SK-N-MC (cell line): ENCODE measurements at regions not wholly inside any gene's neighbourhood (a gene's known extent, or its start where the extent isn't known, plus 50 kb on each side); places are given as distances from the start of the nearest gene placed in this dataset.
A peak's percentile ranks its signal among the peaks of the same experiment; 100 is the strongest.

Source experiments
- DNase-seq: peaks from one replicate; pipeline ENCODE4 v3.0.0-alpha.2; 2011; ENCODE audit warnings: low read depth, low spot score
- H3K27ac ChIP-seq: fragments of 200-600 bp; sonication (generic); 2 replicates; pipeline ENCODE4 v1.5.1; 2016; ENCODE audit warnings: mixed run types
- H3K36me3 ChIP-seq: fragments of 200-600 bp; sonication (generic); 2 replicates; pipeline ENCODE4 v1.6.1; 2017; ENCODE audit warnings: antibody characterized with exemption, low read length, mixed read lengths; ENCODE audit not compliant: insufficient read depth
- H3K4me3 ChIP-seq: fragments of 200-600 bp; sonication (generic); 2 replicates; pipeline ENCODE4 v1.5.1; 2016
- H3K9ac ChIP-seq: fragments of 200-600 bp; sonication (generic); 2 replicates; pipeline ENCODE4 v1.8.0; 2017; ENCODE audit warnings: mixed run types, mixed read lengths; ENCODE audit not compliant: insufficient read length
- H3K9me3 ChIP-seq: fragments of 200-600 bp; sonication (generic); 2 replicates; pipeline ENCODE4 v1.6.1; 2017; ENCODE audit warnings: low read depth, mild to moderate bottlenecking, antibody characterized with exemption, low read length, moderate library complexity, mixed read lengths
- EZH2 ChIP-seq: fragments of 200-600 bp; sonication (generic); IDR thresholded peaks from one replicate; pipeline ENCODE4 v1.6.1; 2017; ENCODE audit warnings: antibody characterized with exemption
- FOXP2 ChIP-seq: optimal IDR thresholded peaks from 2 replicates; pipeline ENCODE3; 2011; ENCODE audit warnings: mild to moderate bottlenecking, moderate library complexity; ENCODE audit not compliant: insufficient read depth; ENCODE audit errors: extremely low read length, control extremely low read depth
- POLR2AphosphoS5 ChIP-seq: IDR thresholded peaks from 2 replicates; pipeline ENCODE4 v1.6.1; 2012; ENCODE audit warnings: mild to moderate bottlenecking, low read depth, low read length, borderline replicate concordance

DNA sequence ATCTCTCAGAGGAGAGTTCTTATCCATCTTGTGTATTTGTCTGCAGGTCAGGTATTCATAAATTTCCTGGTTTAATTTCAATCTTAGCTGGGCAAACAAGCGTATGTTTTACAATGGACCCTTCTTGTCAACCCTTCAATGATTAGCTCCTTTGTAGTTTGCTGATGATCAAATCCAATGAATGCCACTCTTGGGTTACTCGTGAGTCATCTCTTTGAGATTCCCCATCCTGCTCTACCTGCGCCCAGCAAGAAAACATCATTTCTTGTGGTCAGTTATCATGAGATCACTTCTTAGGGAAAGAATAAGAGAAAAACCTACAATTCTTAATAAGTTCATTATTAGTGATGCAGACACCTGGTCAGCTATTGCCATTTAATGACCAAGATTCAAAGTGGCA lies 572.3 kb upstream of the PKN2 start:
- Histone ChIP-seq H3K36me3 (no peaks in the 10 kb centered on the region), H3K27ac (no peak overlapping the region), H3K4me3 (no peak overlapping the region), H3K9me3 (no peaks in the 10 kb centered on the region), H3K9ac (no peak overlapping the region)
- TF ChIP-seq EZH2, result no peak
- no peak for TF ChIP-seq FOXP2
- TF ChIP-seq POLR2AphosphoS5, result no peak
- no peak for DNase-seq

DNA sequence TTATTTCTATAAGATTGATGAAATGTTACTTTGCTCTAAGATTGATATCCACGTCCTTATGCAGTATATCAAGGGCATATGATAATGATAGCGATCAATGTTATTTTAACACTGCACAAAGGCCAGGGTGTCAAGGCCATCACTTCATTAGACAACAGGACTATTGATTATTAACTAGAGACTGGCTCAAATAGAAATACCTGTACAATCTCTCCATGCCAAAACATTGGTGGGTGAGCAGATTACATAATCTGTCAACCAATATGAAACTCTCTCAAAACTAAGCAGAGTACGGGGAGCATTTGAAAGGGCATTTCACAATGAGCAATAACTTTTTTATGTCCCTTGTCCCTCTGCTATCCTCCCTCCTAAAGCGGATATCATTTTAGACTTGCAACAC lies 566.5 kb upstream of the PKN2 start:
- TF ChIP-seq FOXP2, result no peak
- TF ChIP-seq POLR2AphosphoS5, result no peak
- no peak for TF ChIP-seq EZH2
- no peak for DNase-seq
- no peaks in the 10 kb centered on the region for H3K36me3 ChIP-seq
- no peaks in the 10 kb centered on the region for H3K9me3 ChIP-seq
- H3K27ac ChIP-seq, result no peak overlapping the region
- no peak overlapping the region for H3K9ac ChIP-seq
- H3K4me3 ChIP-seq, result no peak overlapping the region

DNA sequence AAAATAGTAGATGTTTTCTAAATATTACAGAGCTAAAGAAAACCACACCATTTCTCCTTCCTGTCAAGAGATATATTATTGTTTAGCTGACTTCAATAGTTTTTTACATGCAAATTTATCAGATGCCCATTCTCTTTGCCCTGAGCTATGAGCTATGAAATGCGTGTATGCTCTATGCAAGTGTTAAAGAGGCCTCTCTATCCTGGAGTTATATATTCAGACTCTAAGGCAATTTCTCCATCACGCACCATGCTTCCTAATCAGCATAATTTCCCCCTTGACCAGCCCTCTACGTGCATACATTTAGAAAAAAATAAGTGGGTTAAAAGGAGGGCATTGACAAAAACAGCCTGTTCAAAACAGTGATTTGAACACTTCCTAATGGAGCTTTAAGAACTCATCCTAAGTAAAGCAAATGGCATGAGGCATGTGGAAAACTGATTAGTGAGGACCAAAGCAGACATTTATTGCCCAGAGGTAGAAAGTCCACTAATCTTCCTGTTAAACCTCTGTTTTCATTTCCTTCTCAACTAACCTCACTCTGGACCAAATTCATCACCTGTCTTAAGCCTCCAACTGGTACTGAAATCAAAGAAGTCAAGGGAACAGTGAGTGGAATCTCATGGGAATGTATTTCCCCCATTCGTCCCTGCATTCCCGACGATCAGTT lies 565.8 kb upstream of the PKN2 start:
- Histone ChIP-seq H3K4me3 (no peak overlapping the region), H3K27ac (no peak overlapping the region), H3K36me3 (no peaks in the 10 kb centered on the region), H3K9ac (no peak overlapping the region), H3K9me3 (no peaks in the 10 kb centered on the region)
- no peak for DNase-seq
- TF ChIP-seq POLR2AphosphoS5, result no peak
- TF ChIP-seq FOXP2, result no peak

DNA sequence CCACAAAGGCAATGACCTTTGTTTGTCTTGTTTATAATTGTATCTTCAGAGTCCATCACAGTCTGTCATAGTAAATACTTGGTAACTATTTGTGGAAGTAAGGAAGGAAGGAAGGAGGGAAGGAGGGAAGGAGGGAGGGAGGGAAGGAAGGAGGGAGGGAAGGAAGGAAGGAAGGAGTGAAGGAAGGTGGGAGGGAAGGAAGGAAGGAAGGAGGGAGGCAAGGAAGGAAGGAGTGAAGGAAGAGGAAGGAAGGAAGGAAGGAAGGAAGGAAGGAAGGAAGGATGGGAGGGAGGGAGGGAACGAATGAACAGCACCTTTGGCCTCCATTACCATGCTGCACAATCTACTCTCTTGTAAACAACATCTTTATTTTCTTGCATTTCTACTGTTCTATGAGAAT lies 559.5 kb upstream of the PKN2 start:
- H3K9ac ChIP-seq, result no peak overlapping the region
- no peak for DNase-seq
- TF ChIP-seq EZH2, result no peak
- peak overlapping the region; percentile 79 for H3K27ac ChIP-seq
- H3K4me3 ChIP-seq, result no peak overlapping the region
- H3K36me3 ChIP-seq, result no peaks in the 10 kb centered on the region
- no peaks in the 10 kb centered on the region for H3K9me3 ChIP-seq

DNA sequence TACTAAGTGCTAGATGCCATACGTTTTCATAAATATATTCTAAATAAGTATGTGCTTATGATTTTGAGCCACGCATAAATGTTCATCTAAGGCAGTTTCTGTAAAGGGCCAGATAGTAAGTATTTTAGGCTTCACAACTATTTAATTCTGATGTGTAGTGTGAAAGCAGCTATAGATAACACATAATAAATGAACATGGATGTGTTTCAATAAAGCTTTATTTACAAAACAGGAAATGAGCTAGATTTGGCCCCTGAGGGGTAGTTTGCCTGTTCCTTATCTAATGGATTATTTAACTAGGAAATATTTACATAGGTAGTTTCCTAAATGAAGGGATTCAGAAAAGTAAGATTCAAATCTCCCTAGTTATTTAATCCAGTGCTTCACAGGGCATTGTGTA lies 557.6 kb upstream of the PKN2 start:
- Histone ChIP-seq H3K36me3 (no peaks in the 10 kb centered on the region), H3K9me3 (peaks cover 8% of the 10 kb centered on the region; the same call in 1 of the 2 replicates), H3K27ac (no peak overlapping the region), H3K9ac (no peak overlapping the region), H3K4me3 (no peak overlapping the region)
- DNase-seq, result no peak
- TF ChIP-seq POLR2AphosphoS5 (no peak), FOXP2 (no peak), EZH2 (no peak)

DNA sequence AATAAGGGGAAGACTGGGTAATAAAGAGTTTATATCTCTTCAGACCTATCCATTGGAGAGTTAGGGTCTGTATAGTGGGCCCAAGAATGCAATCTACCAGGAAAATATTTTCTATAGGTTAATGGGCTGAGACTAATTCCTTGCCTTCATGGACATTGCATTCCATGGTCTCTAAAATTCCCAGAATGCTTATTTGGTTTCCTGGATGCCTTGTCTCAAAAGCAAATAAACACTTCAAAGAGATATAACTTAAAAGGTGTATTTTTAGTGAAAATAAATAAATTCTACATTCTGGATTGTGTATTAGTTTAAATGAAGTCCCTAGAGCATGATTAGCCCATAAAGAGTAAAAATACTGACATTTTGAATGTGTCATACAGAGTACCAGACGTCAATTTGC lies 550.1 kb upstream of the PKN2 start:
- TF ChIP-seq POLR2AphosphoS5, result no peak
- TF ChIP-seq FOXP2, result no peak
- TF ChIP-seq EZH2, result no peak
- H3K27ac ChIP-seq, result no peak overlapping the region

DNA sequence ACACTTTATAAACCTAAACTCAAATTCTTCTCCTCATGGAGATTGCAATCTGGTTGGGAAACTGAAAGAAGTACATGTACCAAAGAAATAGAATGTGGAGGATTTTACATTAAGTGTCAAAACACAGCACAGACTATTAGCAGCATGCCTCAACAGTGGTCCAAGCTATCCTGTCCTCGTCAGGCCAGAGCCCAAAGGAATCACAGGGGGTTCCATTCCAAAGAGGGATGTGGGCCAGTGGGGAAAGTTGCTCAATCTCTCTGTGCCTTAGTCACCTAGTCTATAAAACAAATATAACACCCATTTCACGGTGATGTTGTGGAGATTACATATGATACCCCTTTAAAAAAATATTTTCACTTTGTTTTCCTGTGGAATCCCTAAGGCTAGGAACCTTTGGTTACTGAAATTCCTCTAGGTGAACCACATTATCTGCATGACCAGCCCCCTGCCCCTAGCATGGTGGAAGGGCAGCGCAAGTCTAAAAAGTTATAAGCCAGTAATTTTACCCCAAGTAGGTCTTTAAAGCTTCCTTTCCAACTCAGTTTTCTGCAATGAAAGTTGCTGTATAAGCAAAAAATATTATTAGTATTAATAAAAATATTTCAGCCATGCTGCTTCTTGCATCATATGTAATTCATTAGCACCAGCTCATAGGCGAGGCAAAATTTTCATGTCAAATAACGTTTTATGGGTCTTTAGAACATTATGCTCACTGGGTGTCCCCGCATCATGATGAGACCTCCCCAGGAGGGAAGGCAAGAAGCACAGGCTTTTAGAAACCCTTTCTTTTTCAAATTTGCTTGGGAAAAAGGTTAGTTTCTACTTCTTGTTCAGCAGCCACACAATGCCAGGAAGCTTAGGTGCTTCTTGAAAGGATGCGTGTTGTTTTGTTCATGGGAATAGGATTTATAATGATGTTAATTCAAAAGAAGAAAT lies 548.8 kb upstream of the PKN2 start:
- Histone ChIP-seq H3K9ac (peak overlapping the region; percentile 42), H3K27ac (peak overlapping the region; percentile 94), H3K9me3 (peaks cover 8% of the 10 kb centered on the region; the same call in 1 of the 2 replicates), H3K4me3 (peak overlapping the region; percentile 67), H3K36me3 (no peaks in the 10 kb centered on the region; the same call in 1 of the 2 replicates)
- TF ChIP-seq EZH2 (no peak), POLR2AphosphoS5 (no peak; the same call in 1 of the 2 replicates), FOXP2 (no peak)
- peak; percentile 45 for DNase-seq

More for the DNA sequence above, 550.1 kb upstream of the PKN2 start:
- Histone ChIP-seq H3K9ac (no peak overlapping the region), H3K9me3 (peaks cover 8% of the 10 kb centered on the region; the same call in 1 of the 2 replicates), H3K4me3 (no peak overlapping the region), H3K36me3 (no peaks in the 10 kb centered on the region; the same call in 1 of the 2 replicates)
- no peak for DNase-seq

DNA sequence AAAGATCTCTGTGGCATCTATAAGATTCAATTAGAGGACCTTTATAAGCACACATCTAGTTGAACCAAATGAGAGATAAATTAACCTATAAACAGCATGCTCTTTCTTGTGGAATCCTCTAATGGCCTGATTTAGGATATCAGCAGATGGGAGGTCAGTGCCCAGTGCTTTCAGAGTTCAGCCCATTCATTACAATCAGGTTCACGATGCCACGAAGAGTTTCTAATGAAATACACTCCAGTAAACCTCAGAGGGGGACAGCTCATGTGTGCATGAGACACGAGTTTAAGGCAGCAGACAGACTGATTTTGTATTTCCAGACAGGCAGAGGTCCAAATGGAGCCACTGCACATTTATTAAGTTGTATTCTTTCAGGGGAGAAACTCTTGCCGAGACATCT lies 544.4 kb upstream of the PKN2 start:
- Histone ChIP-seq H3K4me3 (no peak overlapping the region), H3K27ac (no peak overlapping the region), H3K36me3 (no peaks in the 10 kb centered on the region), H3K9ac (no peak overlapping the region), H3K9me3 (no peaks in the 10 kb centered on the region)
- TF ChIP-seq EZH2 (no peak), FOXP2 (no peak), POLR2AphosphoS5 (no peak)
- DNase-seq, result no peak
